ENCODE measurements at regions not wholly inside any gene's neighbourhood (a gene's known extent, or its start where the extent isn't known, plus 50 kb on each side); places are given as distances from the start of the nearest gene placed in this dataset.

DNA sequence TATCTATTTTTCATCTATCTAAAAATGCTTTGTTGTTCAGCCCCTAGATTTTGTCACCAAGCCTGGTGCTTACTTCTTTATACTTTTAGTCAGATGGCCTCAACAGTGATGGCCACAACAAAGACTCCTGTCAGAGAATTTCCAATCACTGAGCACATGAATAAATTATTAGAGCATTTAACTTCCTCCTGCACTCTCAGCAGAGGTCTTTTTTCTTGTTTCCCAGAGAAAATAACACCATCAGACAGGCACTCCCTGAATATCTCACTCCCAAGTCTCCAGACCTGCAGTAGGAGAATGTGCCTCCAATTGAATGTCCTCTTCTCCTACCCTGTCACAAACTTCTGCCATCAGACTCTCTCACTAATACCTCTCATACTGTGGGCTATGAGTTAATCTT, 616.0 kb upstream of the NR5A2 start:
- TF ChIP-seq, protein P1, sequence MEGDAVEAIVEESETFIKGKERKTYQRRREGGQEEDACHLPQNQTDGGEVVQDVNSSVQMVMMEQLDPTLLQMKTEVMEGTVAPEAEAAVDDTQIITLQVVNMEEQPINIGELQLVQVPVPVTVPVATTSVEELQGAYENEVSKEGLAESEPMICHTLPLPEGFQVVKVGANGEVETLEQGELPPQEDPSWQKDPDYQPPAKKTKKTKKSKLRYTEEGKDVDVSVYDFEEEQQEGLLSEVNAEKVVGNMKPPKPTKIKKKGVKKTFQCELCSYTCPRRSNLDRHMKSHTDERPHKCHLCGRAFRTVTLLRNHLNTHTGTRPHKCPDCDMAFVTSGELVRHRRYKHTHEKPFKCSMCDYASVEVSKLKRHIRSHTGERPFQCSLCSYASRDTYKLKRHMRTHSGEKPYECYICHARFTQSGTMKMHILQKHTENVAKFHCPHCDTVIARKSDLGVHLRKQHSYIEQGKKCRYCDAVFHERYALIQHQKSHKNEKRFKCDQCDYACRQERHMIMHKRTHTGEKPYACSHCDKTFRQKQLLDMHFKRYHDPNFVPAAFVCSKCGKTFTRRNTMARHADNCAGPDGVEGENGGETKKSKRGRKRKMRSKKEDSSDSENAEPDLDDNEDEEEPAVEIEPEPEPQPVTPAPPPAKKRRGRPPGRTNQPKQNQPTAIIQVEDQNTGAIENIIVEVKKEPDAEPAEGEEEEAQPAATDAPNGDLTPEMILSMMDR (IDR thresholded peaks at IDR 0.05; ENCODE audit: low read depth, low read length): no peak
- TF ChIP-seq EZH2phosphoT487 (IDR thresholded peaks at IDR 0.05; ENCODE audit: low read depth): no peak

All from OCI-LY3 (cell line).